ENCODE measurements at regions not wholly inside any gene's neighbourhood (a gene's known extent, or its start where the extent isn't known, plus 50 kb on each side); places are given as distances from the start of the nearest gene placed in this dataset.

DNA sequence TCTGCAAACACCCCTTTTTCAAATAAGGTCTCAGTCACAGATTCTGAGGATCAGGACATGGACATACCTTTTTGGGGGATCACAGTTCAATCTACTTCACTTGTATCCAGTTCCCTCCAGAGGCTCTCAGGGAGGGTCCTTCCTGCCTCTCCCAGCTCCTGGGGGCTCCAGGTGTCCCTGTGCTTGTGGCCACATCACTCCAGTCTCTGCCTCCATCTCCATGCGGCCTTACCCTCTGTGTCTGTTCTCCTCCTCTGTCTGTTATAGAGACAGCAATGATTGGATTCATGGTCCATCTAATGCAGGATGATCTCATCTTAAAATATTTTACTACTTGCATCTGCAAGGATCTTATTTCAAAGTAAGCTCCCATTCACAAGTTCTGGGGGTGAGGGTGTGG is 269.6 kb downstream of the ASMT start:
- TF ChIP-seq, protein P1, sequence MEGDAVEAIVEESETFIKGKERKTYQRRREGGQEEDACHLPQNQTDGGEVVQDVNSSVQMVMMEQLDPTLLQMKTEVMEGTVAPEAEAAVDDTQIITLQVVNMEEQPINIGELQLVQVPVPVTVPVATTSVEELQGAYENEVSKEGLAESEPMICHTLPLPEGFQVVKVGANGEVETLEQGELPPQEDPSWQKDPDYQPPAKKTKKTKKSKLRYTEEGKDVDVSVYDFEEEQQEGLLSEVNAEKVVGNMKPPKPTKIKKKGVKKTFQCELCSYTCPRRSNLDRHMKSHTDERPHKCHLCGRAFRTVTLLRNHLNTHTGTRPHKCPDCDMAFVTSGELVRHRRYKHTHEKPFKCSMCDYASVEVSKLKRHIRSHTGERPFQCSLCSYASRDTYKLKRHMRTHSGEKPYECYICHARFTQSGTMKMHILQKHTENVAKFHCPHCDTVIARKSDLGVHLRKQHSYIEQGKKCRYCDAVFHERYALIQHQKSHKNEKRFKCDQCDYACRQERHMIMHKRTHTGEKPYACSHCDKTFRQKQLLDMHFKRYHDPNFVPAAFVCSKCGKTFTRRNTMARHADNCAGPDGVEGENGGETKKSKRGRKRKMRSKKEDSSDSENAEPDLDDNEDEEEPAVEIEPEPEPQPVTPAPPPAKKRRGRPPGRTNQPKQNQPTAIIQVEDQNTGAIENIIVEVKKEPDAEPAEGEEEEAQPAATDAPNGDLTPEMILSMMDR (conservative IDR thresholded peaks at IDR 0.05; ENCODE audit: low read depth, low read length): no peak
- TF ChIP-seq EZH2 (IDR thresholded peaks at IDR 0.05; ENCODE audit: borderline replicate concordance, low read depth, low read length, poor library complexity, severe bottlenecking): no peak
